Inflammatory macrophage (primary cell): ENCODE measurements at regions not wholly inside any gene's neighbourhood (a gene's known extent, or its start where the extent isn't known, plus 50 kb on each side); places are given as distances from the start of the nearest gene placed in this dataset.
"Not testable (repeated sequence)": the region's sequence is repeated elsewhere in the genome, so short reads cannot be mapped to it uniquely, and the experiment has no call there.

Experiments used
- DNase-seq, 2 donors: peaks; one replicate each; pipeline ENCODE4 v3.0.0-alpha.2; 2020 to 2022

DNA sequence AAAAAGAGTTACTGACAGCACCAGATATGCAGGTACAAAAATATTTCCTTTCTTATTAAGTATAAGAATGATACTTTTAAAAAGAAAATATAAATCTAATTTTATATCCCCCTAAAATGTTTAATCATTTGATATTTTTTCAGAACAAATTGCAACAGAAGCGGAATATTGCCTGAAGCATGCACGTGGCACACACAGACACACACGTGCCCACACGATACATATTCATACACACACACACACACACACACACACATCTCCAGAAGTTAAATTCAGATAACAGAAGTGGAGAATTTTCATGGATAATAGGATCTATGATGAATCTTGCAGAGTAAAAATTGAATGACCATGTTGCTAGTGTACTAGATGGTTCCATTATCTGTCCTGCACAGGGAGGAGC is 445.2 kb downstream of the GPAT3 start:
- DNase-seq: no peak

DNA sequence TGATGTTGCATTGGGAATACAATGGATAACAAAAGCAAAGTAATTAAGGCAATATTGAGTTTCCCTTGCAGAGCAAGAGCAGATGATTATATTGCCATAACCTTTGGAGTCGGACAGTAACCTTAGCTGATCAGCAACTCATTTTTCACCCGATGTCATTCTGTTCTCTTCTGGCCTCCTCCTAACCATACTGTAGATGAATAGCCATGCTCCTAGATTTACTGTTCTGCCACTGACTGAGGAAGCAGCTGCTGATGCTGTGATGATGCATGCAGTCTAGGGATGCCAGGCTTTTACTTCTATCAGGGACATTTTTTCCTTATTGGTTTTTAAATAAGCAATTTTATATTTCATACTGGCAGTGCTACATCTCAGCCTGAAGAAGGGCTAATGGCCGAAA is 443.9 kb downstream of the GPAT3 start:
- DNase-seq: no peak

DNA sequence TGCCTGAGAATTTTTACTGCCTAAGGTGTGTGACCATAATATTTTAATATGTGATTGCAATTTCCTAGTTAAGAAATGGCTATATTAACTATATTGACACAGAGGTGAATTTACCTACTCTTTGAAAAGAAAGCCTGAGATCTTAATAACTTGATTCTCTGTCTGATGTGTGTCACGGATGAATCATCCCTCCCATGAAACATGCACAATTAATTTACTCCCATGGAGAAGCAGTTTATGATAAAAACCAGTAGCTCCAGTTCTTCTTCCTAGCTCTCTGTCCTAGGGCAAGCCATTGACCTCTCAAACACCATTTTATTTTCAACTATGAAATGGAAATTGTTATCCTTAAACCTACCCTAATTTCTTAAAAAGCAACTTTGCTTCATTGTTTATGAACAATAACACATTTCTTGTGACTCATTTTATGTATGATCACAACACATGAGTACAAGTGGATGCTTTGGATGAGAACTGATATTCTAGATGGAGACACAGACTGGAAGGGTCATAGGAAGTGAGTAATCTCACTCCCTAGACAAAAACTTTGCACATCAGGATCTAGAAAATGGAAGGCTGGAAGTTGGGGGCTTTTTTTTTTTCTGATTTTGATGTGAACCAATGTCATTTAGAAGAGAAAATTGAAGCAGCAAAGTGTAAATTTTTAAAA is 438.3 kb downstream of the GPAT3 start:
- no peak for DNase-seq

DNA sequence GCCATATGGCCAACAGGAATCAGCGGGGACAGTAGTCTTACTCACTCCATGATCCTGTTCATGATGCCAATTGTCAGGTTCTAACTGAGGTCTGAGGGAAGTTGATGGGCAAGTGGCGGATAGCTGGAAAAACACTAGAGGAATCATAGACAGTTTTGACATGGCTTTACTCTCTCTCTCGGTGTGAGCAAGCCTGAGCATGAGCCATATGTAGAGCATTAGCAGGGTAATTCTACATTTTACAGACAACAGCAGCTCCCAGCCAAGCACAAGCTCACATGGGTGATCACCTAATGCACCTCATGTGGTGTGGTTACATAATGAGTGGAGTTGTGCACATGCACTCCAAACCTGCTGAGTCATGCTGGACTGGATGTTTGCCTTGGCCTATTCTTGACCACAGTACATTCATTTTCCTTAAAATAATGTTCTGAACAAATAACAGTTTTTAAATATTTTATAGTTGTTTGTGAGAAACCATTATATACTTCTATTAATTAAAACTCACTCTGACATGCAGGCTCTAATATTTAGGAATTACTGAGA is 429.2 kb downstream of the GPAT3 start:
- DNase-seq: no peak

DNA sequence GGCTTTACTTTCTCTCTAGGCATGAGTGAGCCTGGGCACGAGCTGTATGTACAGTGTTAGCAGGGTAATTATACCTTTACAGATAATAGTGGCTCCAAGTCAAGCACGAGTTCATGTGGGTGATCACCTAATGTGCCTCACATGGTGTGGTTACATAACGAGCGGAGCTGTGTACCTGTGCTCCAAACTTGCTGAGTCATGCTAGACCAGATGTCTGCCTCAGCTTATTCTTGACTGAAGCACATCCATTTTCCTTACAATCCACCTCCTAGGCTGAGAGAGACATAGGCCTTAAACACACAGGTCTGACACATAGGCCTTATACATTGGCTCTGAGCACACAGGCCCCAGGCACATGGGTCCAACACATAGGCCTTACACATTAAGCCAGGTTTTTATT is 426.6 kb downstream of the GPAT3 start:
- DNase-seq: no peak

DNA sequence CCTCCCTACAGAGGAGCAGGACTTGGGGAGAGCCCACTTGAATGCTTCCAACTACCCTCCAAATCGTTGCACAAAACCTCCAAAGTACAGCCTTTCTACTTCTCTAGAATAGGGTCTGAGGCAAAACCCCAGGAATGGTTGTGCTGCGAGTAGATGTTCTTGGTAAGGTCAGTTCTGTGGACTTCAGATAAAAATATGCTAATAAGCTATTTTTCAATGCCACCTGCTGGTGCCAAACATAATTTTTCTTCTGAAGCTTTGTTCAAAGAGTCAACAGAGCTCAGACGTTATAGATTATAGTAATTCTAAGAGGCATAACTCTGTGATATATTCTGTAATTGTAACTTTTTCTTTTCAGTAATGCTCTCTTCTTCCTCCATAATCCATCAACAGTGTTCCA is 425.7 kb downstream of the GPAT3 start:
- no peak for DNase-seq

DNA sequence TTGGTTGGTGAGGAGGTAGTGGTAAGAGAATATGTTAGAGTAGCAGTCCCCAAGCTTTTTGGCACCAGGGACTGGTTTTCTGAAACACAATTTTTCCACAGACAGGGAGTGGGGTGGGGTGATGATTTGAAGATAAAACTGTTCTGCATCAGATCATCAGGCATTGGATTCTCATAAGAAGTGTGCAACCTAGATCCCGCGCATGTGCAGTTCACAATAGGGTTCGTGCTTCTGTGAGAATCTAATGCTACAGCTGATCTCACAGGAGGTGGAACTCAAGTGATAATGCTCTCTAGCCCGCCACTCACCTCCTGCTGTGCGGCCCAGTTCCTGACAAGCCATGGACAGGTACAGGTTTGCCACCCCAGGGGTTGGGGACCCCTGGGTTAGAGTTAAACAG is 423.3 kb downstream of the GPAT3 start:
- DNase-seq: no peak

DNA sequence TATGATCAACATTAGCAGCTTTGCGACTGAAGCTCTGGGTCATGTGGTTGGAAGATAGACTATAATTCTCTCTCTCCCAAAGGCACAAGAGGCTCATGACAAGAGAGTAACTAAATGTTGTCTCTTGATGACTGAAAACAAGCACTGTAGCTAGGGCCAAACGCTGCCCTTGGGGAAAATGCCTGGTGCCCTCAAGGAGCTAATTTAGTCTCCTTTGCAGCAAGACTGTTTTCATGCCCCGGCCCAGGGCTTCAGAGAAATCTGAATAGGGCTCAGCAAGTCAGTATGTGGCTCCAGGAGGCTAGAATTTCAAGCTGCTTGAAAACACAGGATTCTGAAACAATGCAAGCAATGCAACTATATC is 411.9 kb downstream of the GPAT3 start:
- no peak for DNase-seq

DNA sequence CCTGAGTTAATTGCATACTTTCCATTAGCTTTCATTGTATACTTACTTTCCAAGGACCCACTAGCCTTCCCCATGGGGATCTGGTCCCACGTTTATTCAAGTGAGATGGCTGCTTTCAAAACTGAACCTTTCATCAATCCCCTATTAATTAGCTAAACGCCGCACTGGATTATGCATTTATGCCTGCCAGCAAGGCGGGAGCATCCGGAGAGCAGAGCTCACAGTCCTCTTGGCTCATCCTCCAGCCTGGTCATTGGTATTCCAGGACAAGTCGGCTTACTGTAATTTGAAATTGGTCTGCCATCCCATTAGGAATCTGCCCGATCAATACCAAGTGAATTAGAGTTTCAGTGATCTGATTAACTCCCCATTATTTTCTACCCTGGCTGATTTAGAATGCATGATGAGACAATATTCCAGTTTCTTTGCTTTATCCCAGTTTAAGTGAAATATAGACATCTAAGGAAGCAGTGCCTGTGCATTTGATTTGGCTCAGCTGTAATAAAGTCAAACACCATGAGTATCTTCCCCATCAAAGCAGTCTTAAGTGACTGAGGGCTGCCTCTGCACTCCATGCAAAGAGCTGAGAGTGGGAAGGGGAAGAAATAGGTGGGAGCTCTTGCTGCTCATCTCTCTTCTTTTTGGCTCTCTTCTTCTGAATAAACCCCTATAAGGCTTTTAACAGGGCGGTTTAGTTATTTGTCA is 411.4 kb downstream of the GPAT3 start:
- no peak for DNase-seq

DNA sequence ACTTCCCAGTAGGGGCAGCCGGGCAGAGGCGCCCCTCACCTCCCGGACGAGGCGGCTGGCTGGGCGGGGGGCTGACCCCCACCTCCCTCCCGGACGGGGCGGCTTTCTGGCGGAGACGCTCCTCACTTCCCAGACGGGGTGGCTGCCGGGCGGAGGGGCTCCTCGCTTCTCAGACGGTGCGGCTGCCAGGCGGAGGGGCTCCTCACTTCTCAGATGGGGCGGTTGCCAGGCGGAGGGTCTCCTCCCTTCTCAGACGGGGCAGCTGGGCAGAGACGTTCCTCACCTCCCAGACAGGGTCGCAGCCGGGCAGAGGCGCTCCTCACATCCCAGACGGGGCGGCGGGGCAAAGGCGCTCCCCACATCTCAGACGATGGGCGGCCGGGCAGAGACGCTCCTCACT is 407.8 kb downstream of the GPAT3 start:
- DNase-seq: not testable (repeated sequence)

DNA sequence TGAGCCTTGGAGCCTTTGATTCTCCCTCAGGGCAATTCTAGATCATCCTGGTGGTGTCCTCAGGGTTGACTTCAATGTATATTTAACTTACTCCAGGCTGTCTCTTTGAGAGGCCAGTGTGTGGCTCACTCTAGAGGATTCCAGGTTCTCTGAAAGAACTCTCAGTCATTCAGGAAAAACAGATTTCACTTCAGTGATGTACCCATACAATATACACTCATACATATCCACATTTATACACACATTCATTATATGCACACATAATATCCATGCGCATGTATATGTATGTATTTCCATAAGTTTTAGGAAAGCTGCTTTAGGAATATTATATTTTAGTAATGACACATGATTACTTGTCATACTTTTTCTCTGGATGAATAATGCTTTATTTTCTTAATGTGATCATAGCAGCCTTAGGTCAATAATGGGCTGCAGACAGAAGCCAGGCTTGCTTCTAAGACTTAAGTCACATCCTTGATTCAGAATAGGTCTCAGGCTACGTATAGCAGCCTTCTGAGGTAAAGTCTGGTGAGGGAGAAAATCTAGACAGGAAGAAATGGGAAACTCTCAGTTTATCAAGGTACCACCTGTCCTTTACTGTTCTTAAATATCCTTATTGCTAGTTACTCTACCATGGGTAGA is 397.0 kb downstream of the GPAT3 start:
- no peak for DNase-seq

DNA sequence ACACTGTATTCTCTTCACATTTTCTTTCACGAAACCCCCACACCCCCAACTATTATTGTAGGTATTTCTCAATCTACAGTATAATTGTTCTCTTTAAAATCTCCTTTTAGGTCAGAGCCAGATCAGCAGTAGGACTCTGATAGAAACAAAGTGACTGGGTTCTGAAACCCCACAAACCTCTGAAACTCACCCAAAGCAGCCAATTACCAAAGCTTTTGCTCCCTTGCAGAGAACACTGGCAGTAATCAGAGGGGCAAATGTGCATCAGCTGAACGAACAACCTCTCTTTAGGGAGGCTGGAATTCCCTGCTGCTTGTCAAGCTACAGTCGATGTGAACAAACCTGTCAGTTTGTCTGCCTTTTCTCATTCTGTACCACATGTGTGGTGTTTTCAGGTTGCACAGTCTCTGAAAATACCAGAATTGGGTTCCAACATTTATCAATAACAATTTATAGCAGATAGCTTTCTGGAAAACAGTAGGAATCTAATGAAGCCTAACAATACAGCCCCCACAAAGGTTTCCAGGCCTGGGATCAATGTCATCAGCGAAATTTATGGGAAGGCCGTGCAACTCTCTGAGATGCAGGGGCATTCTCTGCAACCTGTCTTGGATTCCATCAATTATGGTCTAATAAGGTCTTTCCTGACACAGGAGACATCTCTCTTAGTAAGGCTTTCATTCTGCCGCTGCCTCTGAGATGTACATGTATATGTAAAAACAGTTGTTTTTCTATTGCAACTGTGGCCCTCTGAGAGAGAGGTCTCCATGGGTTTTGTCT is 395.9 kb downstream of the GPAT3 start:
- no peak for DNase-seq

DNA sequence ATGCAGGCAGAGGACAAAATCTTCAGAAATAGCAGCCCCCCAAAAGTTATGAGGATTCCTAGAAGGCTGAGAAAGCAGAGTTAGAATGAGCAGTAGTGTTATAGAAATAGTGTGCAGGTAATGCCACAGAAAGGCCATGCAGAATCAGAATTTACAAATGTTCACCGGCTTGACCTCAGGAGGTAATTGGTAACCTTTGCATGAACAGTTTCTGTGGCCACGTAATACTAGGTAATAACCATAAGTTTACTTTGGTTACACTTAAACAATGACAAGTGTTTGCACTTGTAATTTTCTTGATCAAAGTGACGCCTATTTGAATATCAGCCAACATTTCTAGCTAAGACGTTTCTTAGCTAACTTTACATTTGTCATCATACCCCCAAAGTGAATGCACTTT is 393.6 kb downstream of the GPAT3 start:
- no peak for DNase-seq

DNA sequence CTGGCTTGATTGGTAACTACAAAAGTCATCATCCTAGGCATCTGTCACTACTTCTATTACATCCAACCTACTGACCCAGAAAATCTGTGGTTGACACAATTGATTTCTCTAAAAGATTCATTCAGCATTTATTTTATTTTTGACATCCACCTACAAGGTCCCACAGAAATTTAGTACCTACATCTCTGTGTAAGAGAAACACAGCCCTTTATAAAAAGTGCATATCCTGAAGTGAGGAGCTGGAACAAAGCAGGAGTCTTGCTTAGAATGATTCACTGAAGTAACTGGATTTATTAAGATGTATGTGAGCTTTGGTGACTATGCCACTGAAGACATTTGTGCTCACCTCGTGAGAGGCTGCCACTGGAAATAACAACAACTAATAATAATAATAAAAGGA is 391.0 kb downstream of the GPAT3 start:
- DNase-seq: no peak

DNA sequence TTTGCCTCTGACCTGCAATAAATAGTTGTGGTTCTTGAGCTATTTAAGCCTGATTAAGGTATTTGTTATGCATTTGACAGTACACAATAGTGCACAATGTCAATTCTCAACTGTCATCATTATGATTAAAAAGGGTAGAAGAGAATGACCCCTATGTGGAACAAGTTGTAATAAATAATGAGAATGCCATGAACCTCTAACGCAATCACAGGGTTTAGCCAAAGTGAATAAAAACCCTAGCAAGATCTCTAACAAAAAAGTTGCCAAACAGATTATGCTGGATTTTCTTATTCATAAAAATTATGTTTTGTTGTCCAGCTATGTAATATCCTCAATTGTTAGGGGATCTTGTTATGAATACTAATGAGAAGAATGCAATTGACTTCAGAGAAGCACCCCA is 387.4 kb downstream of the GPAT3 start:
- DNase-seq: no peak

DNA sequence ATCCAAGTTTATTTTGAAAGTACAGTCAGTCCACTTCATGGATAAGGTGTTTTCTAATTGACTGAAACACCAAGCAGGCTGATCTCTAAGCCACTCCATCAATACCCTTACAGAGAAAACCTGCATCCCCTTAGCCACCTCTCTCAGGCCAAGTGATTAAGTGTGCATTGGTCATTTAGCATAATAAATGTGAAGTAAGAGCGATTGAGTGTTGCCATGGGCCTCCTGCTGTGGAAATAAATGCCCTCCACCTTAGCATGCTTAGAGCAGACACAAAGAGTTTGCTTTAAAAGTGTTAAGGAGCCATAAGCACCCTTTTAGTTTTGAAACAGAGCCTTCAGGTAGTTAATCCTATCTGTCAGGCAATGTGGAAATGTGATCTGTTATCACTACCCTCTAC is 386.5 kb downstream of the GPAT3 start:
- DNase-seq: no peak

DNA sequence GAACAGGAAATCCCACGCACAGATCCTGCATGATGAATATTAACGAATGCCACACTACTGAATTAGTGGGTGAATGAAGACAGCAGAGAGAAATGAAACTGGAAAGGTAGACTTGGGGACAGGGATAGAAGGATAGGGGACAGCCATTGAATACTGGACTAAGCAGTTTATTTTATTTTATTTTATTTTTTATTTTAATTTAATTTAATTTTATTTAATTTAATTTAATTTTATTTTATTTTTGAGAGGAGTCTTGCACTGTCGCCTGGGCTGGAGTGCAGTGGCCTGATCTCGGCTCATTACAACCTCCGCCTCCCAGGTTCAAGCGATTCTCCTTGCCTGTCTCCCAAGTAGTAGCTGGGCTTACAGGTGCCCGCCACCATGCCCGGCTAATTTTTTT is 385.2 kb downstream of the GPAT3 start:
- no peak for DNase-seq

DNA sequence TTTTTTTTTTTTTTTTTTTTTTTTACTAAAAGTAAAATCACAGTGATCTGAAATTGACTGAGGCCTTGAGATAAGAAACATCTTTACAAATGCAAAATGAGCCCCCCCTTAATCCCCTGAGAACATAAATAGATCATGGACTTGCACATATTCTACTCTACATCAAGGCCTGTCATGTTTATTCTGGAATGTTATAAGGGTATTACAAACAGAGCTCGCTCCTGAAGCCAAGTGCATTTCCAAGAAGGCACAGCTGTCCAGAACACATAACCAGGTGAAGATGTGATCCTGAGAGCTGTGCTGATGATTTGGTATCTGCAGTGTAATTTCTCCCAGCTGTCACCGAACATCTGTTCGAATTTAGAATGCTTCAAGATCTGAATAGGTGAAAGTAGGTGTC is 384.5 kb downstream of the GPAT3 start:
- no peak for DNase-seq

DNA sequence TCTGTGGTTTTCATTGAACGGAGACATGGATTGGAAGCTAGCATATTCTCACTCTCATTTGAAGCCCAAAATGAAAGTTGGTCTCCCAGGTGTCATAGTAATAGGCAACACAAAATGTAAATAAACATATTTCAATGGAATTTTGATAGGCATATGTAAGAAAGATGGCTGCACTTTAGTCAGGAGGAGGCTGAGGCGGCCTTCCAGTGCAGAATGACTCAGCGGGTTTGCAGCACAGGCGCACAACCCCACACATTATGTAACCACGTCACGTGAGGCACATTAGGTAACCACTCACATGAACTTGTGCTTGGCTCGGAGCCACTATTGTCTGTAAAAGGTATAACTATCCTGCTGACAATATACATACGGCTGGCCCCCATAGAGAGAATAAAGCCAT is 381.7 kb downstream of the GPAT3 start:
- no peak for DNase-seq

DNA sequence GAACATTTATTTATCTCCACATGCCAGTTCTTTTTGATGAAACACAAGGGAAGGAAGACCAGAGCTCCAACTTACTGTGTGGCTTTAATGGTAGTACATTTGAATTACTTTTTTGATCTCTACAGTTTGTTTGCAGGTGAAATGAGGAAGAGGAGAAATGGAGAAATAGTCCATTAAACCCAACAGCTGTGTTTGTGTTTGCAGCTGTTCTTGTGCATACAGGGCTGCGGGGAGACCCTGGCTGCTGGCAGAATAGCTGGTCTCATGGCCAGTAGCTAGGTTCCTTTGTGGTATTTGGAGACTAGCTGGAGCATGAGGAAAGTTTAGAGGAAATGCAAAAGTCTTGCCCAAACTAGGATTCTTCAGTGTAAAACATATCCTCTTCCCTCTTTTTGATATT is 374.8 kb downstream of the GPAT3 start:
- DNase-seq: no peak

DNA sequence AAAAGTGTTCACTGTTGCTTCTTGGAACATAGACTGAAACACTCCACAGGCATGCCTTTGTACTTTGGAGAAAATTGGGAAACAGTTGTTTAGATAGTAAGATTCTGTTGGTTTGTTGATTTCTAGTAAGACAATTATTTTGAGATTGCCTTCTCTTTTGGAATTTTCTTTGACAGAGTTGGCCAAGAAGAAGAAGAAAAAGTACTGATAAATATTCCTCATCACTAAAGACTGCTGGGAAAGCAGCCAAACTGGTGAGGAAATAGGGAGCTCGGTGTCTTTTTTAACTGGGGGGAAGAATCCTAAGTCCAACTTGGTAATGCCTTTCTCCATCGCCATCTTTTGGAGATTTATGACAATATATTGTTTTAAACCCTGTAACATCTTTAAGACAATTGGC is 370.7 kb downstream of the GPAT3 start:
- no peak for DNase-seq

DNA sequence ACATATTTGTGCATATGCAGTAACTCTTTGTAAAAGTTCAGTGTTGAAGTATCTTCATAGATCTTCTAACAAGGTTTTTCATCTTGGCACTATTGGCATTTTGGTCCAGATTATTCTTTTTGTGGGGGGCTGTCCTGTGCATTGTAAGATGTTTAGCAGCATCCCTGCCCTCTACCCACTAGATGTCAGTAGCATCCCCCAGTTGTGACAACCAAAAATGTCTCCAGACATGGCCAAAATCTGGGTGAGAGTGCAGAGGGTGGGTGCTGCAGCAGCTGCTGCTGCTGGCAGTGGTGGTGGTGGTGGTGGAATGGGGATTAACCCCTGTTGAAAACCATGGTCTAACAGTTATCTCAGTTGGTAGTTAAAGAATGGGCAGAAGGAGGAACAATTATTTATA is 370.0 kb downstream of the GPAT3 start:
- no peak for DNase-seq

DNA sequence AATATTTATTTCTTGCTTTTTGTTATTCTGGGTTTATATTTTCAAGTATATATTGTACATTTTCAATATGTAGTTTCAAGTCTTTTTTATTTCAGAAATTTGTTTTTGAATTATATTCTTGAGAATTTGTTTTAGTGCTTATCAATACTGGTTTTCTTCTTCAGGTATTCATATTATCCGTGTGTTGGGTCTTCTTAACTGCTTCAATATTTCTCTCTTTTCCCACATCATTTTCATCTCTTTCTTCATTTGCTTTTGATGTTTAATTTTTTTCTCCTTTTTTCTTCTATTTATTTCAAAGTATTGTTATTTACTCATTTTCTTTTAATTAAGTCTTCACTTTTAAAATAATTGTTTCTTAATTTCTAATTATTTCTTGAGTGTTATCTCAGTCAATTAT is 367.8 kb downstream of the GPAT3 start:
- DNase-seq: not testable (repeated sequence)
